ENCODE measurements at regions not wholly inside any gene's neighbourhood (a gene's known extent, or its start where the extent isn't known, plus 50 kb on each side); places are given as distances from the start of the nearest gene placed in this dataset.
"Not testable (repeated sequence)": the region's sequence is repeated elsewhere in the genome, so short reads cannot be mapped to it uniquely, and the experiment has no call there.

- Histone ChIP-seq H3K36me3 (replicated peaks; ENCODE audit: low read depth, low read length) (no peaks in the 10 kb centered on the region), H3K79me2 (ENCODE audit: low read length) (no peaks in the 10 kb centered on the region), H3K4me3 (ENCODE audit: low read length) (no peak overlapping the region), H3K9me3 (ENCODE audit: insufficient read depth, low read length) (no peaks in the 10 kb centered on the region), H3K9ac (ENCODE audit: low read length) (no peak overlapping the region), H3K27ac (ENCODE audit: low read length) (no peak overlapping the region), H3K4me1 (ENCODE audit: low read length) (no peaks in the 10 kb centered on the region), H3K4me2 (ENCODE audit: low read length) (no peak overlapping the region), H2AFZ (ENCODE audit: low read depth, low read length) (no peak overlapping the region), H3K27me3 (ENCODE audit: low read depth, low read length) (no peaks in the 10 kb centered on the region), H4K20me1 (ENCODE audit: insufficient read depth, low read length) (no peaks in the 10 kb centered on the region)
- no peak for TF ChIP-seq EZH2phosphoT487 (IDR thresholded peaks at IDR 0.05; ENCODE audit: low read depth)
- TF ChIP-seq, protein P1, sequence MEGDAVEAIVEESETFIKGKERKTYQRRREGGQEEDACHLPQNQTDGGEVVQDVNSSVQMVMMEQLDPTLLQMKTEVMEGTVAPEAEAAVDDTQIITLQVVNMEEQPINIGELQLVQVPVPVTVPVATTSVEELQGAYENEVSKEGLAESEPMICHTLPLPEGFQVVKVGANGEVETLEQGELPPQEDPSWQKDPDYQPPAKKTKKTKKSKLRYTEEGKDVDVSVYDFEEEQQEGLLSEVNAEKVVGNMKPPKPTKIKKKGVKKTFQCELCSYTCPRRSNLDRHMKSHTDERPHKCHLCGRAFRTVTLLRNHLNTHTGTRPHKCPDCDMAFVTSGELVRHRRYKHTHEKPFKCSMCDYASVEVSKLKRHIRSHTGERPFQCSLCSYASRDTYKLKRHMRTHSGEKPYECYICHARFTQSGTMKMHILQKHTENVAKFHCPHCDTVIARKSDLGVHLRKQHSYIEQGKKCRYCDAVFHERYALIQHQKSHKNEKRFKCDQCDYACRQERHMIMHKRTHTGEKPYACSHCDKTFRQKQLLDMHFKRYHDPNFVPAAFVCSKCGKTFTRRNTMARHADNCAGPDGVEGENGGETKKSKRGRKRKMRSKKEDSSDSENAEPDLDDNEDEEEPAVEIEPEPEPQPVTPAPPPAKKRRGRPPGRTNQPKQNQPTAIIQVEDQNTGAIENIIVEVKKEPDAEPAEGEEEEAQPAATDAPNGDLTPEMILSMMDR (IDR thresholded peaks at IDR 0.05; ENCODE audit: low read depth, low read length), result no peak
Measured at GRCh38 chr3:154872074-154872473, 208.0 kb upstream of the MME start.

DNA sequence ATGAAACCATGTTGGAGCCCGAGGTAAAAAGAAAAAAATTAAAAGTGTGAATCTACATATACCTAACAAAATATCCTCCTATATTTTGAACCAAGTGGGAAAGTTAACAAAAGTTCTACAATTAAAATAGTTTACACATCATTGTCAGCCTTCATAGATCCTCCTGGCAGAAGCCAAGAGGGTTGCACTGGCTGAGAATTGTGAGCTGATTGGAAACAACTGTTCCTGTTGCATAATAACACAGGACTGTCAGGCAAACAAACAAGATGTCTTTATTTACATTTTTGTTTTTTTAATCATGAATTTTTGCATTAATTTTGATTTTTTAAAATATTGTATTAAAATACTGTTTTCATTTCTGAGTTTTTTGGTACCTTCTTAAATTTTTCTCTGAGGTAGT is 215.2 kb upstream of the MME start:
- Histone ChIP-seq H3K27me3 (ENCODE audit: low read depth, low read length) (no peaks in the 10 kb centered on the region), H3K79me2 (ENCODE audit: low read length) (no peaks in the 10 kb centered on the region), H3K27ac (ENCODE audit: low read length) (no peak overlapping the region), H4K20me1 (ENCODE audit: insufficient read depth, low read length) (no peaks in the 10 kb centered on the region), H3K4me1 (ENCODE audit: low read length) (peaks cover 6% of the 10 kb centered on the region; the same call in 1 of the 2 replicates), H3K9me3 (ENCODE audit: insufficient read depth, low read length) (no peaks in the 10 kb centered on the region), H3K9ac (ENCODE audit: low read length) (no peak overlapping the region), H3K36me3 (replicated peaks; ENCODE audit: low read depth, low read length) (no peaks in the 10 kb centered on the region), H2AFZ (ENCODE audit: low read depth, low read length) (no peak overlapping the region), H3K4me2 (ENCODE audit: low read length) (no peak overlapping the region), H3K4me3 (ENCODE audit: low read length) (no peak overlapping the region)
- TF ChIP-seq EZH2phosphoT487 (IDR thresholded peaks at IDR 0.05; ENCODE audit: low read depth), result no peak
- TF ChIP-seq, protein P1 (IDR thresholded peaks at IDR 0.05; ENCODE audit: low read depth, low read length), result no peak

- Histone ChIP-seq H3K79me2 (ENCODE audit: low read length) (no peaks in the 10 kb centered on the region), H3K9ac (ENCODE audit: low read length) (no peak overlapping the region), H3K4me1 (ENCODE audit: low read length) (peaks cover 6% of the 10 kb centered on the region; the same call in 1 of the 2 replicates), H2AFZ (ENCODE audit: low read depth, low read length) (no peak overlapping the region), H3K27me3 (ENCODE audit: low read depth, low read length) (no peaks in the 10 kb centered on the region), H3K36me3 (replicated peaks; ENCODE audit: low read depth, low read length) (no peaks in the 10 kb centered on the region), H3K9me3 (ENCODE audit: insufficient read depth, low read length) (no peaks in the 10 kb centered on the region), H3K4me3 (ENCODE audit: low read length) (no peak overlapping the region), H3K4me2 (ENCODE audit: low read length) (no peak overlapping the region), H4K20me1 (ENCODE audit: insufficient read depth, low read length) (no peaks in the 10 kb centered on the region), H3K27ac (ENCODE audit: low read length) (no peak overlapping the region)
- TF ChIP-seq EZH2phosphoT487 (IDR thresholded peaks at IDR 0.05; ENCODE audit: low read depth), result no peak
- TF ChIP-seq, protein P1 (IDR thresholded peaks at IDR 0.05; ENCODE audit: low read depth, low read length), result no peak
Measured at GRCh38 chr3:154862265-154862664, 217.9 kb upstream of the MME start.

DNA sequence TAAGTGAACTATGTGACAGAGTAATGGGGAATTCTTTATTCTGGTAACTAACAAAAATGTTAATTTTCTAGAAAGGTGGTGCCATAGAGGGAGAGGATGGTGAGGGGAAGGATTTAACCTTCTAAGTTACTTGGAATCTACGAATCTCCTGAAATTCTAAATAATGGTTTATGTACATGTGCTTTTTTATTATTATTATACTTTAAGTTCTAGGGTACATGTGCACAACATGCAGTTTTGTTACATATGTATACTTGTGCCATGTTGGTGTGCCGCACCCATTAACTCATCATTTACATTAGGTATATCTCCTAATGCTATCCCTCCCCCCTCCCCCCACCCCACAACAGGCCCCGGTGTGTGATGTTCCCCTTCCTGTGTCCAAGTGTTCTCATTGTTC is 227.1 kb upstream of the MME start:
- H3K36me3 ChIP-seq (replicated peaks; ENCODE audit: low read depth, low read length); H3K27ac ChIP-seq (ENCODE audit: low read length); H3K27me3 ChIP-seq (ENCODE audit: low read depth, low read length); H2AFZ ChIP-seq (ENCODE audit: low read depth, low read length); H3K9ac ChIP-seq (ENCODE audit: low read length); H4K20me1 ChIP-seq (ENCODE audit: insufficient read depth, low read length); H3K79me2 ChIP-seq (ENCODE audit: low read length); H3K9me3 ChIP-seq (ENCODE audit: insufficient read depth, low read length); H3K4me1 ChIP-seq (ENCODE audit: low read length); H3K4me2 ChIP-seq (ENCODE audit: low read length); H3K4me3 ChIP-seq (ENCODE audit: low read length): not testable (repeated sequence)

DNA sequence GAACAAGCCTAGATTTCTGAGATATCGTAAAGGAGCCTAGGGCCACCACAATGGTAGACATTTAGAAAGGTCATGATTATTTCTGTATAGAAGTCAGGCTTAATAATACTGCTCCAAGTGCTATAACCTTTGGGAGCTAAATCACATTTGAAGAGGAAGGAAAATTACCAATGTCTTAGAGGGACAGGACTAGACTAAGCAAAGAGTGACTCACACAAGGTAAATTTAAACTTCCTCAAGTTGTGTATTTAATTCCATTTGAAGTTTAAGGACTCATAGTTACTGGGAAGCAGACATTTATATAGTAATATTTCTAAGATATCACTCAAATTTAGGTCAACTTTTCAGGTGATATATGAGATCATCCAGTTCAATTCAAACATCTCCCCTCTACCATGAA is 227.6 kb upstream of the MME start:
- Histone ChIP-seq H2AFZ (ENCODE audit: low read depth, low read length) (no peak overlapping the region), H3K4me2 (ENCODE audit: low read length) (no peak overlapping the region), H3K4me3 (ENCODE audit: low read length) (no peak overlapping the region), H3K27ac (ENCODE audit: low read length) (no peak overlapping the region), H3K36me3 (replicated peaks; ENCODE audit: low read depth, low read length) (no peaks in the 10 kb centered on the region), H3K9ac (ENCODE audit: low read length) (no peak overlapping the region), H3K9me3 (ENCODE audit: insufficient read depth, low read length) (no peaks in the 10 kb centered on the region), H3K27me3 (ENCODE audit: low read depth, low read length) (no peaks in the 10 kb centered on the region), H3K4me1 (ENCODE audit: low read length) (no peaks in the 10 kb centered on the region), H3K79me2 (ENCODE audit: low read length) (no peaks in the 10 kb centered on the region), H4K20me1 (ENCODE audit: insufficient read depth, low read length) (no peaks in the 10 kb centered on the region)
- no peak for TF ChIP-seq EZH2phosphoT487 (IDR thresholded peaks at IDR 0.05; ENCODE audit: low read depth)
- TF ChIP-seq, protein P1 (IDR thresholded peaks at IDR 0.05; ENCODE audit: low read depth, low read length), result no peak
